GM12878 (cell line): ENCODE measurements at regions not wholly inside any gene's neighbourhood (a gene's known extent, or its start where the extent isn't known, plus 50 kb on each side); places are given as distances from the start of the nearest gene placed in this dataset.

Experiments
- ATAC-seq: fragments of 200-7000 bp; cut with Tn5 transposase; 3 replicates; pipeline ENCODE4 v1.9.1; 2020; ENCODE audit warnings: mild to moderate bottlenecking, moderate library complexity
- BruUV-seq: library from RNA; stranded (reverse); fragments of 400-500 nt; replicated peaks from 2 replicates; lab custom pipeline; 2021; lab: Mats Ljungman, UMichigan
- CTCF ChIA-PET: fragments of 300-600 bp; sonication (Branson Sonifier 250); formaldehyde crosslinking; extraction: SDS; loops from one replicate; lab custom pipeline; 2021; ENCODE audit warnings: inconsistent platforms; lab: Yijun Ruan, JAX
- POLR2A ChIA-PET: fragments of 350-600 bp; formaldehyde crosslinking; extraction: SDS; loops from one replicate; lab custom pipeline; 2021; ENCODE audit warnings: inconsistent platforms; lab: Charles Lee
- RAD21 ChIA-PET: fragments of 300-600 bp; sonication (Branson Sonifier 250); formaldehyde crosslinking; loops from one replicate; lab custom pipeline; 2023; ENCODE audit warnings: antibody characterized with exemption; ENCODE audit not compliant: unreplicated experiment; lab: Charles Lee
- SMC1A ChIA-PET: fragments of 300-600 bp; sonication (Branson Sonifier 250); formaldehyde crosslinking; loops from one replicate; lab custom pipeline; 2023; ENCODE audit not compliant: unreplicated experiment, uncharacterized antibody; lab: Charles Lee
- DNase-seq: peaks from one replicate; pipeline ENCODE4 v3.0.0-alpha.2; 2011; ENCODE audit warnings: low read depth, low spot score
- FAIRE-seq: peaks from 3 replicates; lab custom pipeline; 2011; peaks lifted over from hg19 to GRCh38; lab: Jason Lieb, UNC
- H2AFZ ChIP-seq: 2 replicates; pipeline ENCODE4 v1.6.0; 2011; ENCODE audit warnings: low read depth, low read length, control low read depth; ENCODE audit not compliant: control insufficient read depth
- H3K27ac ChIP-seq: 2 replicates; pipeline ENCODE4 v1.5.1; 2011; ENCODE audit warnings: control low read depth; ENCODE audit not compliant: control insufficient read depth, insufficient read depth
- H3K27me3 ChIP-seq, 2 experiments: replicated peaks in 1 of 2; 2 replicates each; pipeline versions ENCODE4 v1.6.0 to v1.6.1; 2011; ENCODE audit warnings: low read length in 1 of 2; ENCODE audit not compliant: control insufficient read depth in 2 of 2, insufficient read depth in 2 of 2
- H3K36me3 ChIP-seq, 2 experiments: 2 replicates each; pipeline ENCODE4 v1.5.1; 2011; ENCODE audit warnings: low read length in 1 of 2; ENCODE audit not compliant: control insufficient read depth in 2 of 2, insufficient read depth in 2 of 2
- H3K4me1 ChIP-seq: 2 replicates; pipeline ENCODE4 v1.6.1; 2011; ENCODE audit warnings: mild to moderate bottlenecking, low read length, moderate library complexity, mixed read lengths; ENCODE audit not compliant: control insufficient read depth, insufficient read depth
- H3K4me2 ChIP-seq: 2 replicates; pipeline ENCODE4 v1.6.0; 2011; ENCODE audit warnings: control low read depth; ENCODE audit not compliant: control insufficient read depth, insufficient read depth
- H3K4me3 ChIP-seq: fragments of 200-600 bp; sonication (generic); 2 replicates; pipeline ENCODE4 v1.5.1; 2016
- H3K79me2 ChIP-seq: 2 replicates; pipeline ENCODE4 v1.6.0; 2011; ENCODE audit warnings: low read length; ENCODE audit not compliant: control insufficient read depth, insufficient read depth
- H3K9ac ChIP-seq: 2 replicates; pipeline ENCODE4 v1.8.0; 2011; ENCODE audit warnings: low read length, control low read depth, mixed read lengths; ENCODE audit not compliant: control insufficient read depth, insufficient read depth
- H3K9me3 ChIP-seq: replicated peaks from 3 replicates; pipeline ENCODE4 v1.5.1; 2011; ENCODE audit warnings: mild to moderate bottlenecking, low read length; ENCODE audit not compliant: control insufficient read depth, insufficient read depth
- H4K20me1 ChIP-seq: 2 replicates; pipeline ENCODE4 v1.6.0; 2011; ENCODE audit not compliant: control insufficient read depth, insufficient read depth
- BHLHE40 ChIP-seq, 2 experiments: fragments of 450-650 bp in 1 of 2; IDR thresholded peaks; 2 replicates each; pipeline ENCODE4 v1.6.1; 2011 to 2017; ENCODE audit warnings: low read depth in 2 of 2, borderline replicate concordance in 1 of 2, improper control_type of control experiment in 1 of 2, low read length in 1 of 2, mild to moderate bottlenecking in 1 of 2
- IKZF2 ChIP-seq, 2 experiments: fragments of 450-650 bp; IDR thresholded peaks; 2 replicates each; pipeline ENCODE4 v1.6.1; 2017; ENCODE audit warnings: mild to moderate bottlenecking in 2 of 2, moderate library complexity in 2 of 2
- KLF5 ChIP-seq: fragments of 450-650 bp; IDR thresholded peaks from 2 replicates; pipeline ENCODE4 v1.6.1; 2014; ENCODE audit warnings: mild to moderate bottlenecking; ENCODE audit not compliant: partially characterized antibody
- MEF2A ChIP-seq: IDR thresholded peaks from 2 replicates; pipeline ENCODE4 v1.6.1; 2011; ENCODE audit warnings: low read depth, mild to moderate bottlenecking, low read length, moderate library complexity; ENCODE audit not compliant: insufficient read depth
- MXI1 ChIP-seq: fragments of 150-350 bp; IDR thresholded peaks from 2 replicates; pipeline ENCODE4 v1.6.1; 2011; ENCODE audit warnings: low read depth, mild to moderate bottlenecking, inconsistent platforms, low read length, improper control_type of control experiment
- NBN ChIP-seq: fragments of 450-650 bp; IDR thresholded peaks from 2 replicates; pipeline ENCODE4 v1.6.1; 2016
- NFIC ChIP-seq: IDR thresholded peaks from 2 replicates; pipeline ENCODE4 v1.6.1; 2012; ENCODE audit warnings: low read depth, mild to moderate bottlenecking, inconsistent platforms, low read length, moderate library complexity
- NKRF ChIP-seq: fragments of 450-650 bp; conservative IDR thresholded peaks from 2 replicates; pipeline ENCODE4 v1.6.1; 2017; ENCODE audit warnings: mild to moderate bottlenecking, moderate library complexity
- NR2F1 ChIP-seq: fragments of 450-650 bp; conservative IDR thresholded peaks from 2 replicates; pipeline ENCODE4 v1.6.1; 2017; ENCODE audit warnings: mild to moderate bottlenecking
- RUNX3 ChIP-seq: IDR thresholded peaks from 2 replicates; pipeline ENCODE4 v1.6.1; 2012; ENCODE audit warnings: low read length, inconsistent platforms
- SMARCA5 ChIP-seq: fragments of 450-650 bp; IDR thresholded peaks from 2 replicates; pipeline ENCODE4 v1.6.1; 2017; ENCODE audit warnings: mild to moderate bottlenecking
- SPI1 ChIP-seq: IDR thresholded peaks from 2 replicates; pipeline ENCODE4 v1.6.1; 2011; ENCODE audit warnings: low read depth, mild to moderate bottlenecking, low read length, moderate library complexity, borderline replicate concordance; ENCODE audit not compliant: insufficient read depth
- WGBS: methylation state at CpG from one replicate; pipeline ENCODE4 v1.1.6; 2016; ENCODE audit warnings: low lambda C conversion rate; ENCODE audit not compliant: insufficient replicate concordance, insufficient coverage; ENCODE audit errors: missing lambda C conversion rate; 5-methylcytosine and 5-hydroxymethylcytosine counted together
- in situ Hi-C: fragments of 300-500 bp; cut with MboI; formaldehyde crosslinking; loops from 9 replicates; pipeline ENCODE4 v1.14.3; 2018; ENCODE audit warnings: mixed read lengths
- intact Hi-C: fragments of 100-400 bp; cut with micrococcal nuclease; formaldehyde crosslinking; loops from one replicate; pipeline ENCODE4 v1.14.2; 2022; ENCODE audit not compliant: unreplicated experiment
- TF ChIP-seq, protein P1 (sequence below): fragments of 450-650 bp; IDR thresholded peaks from 2 replicates; pipeline ENCODE4 v1.6.1; 2014; ENCODE audit warnings: mild to moderate bottlenecking

- peak; percentile 26 for DNase-seq
- 11% methylated on average over 8 of the region's 8 CpGs for WGBS
- Histone ChIP-seq H3K4me1 (peaks cover 5% of the 10 kb centered on the region), H3K36me3 (no peaks in the 10 kb centered on the region), H3K4me3 (no peak overlapping the region; the same call in 1 of the 2 replicates), H4K20me1 (no peaks in the 10 kb centered on the region), H3K27ac (peak overlapping the region; percentile 10; the same call in 1 of the 2 replicates), H3K9me3 (no peaks in the 10 kb centered on the region), H2AFZ (peak overlapping the region; percentile 40), H3K9ac (no peak overlapping the region), H3K79me2 (no peaks in the 10 kb centered on the region), H3K4me2 (peak overlapping the region; percentile 5), H3K27me3 (no peaks in the 10 kb centered on the region)
- ChIA-PET RAD21 (interaction anchor here (0.7 to 3.8 kb wide), 9 partner anchors 8 to 119 kb away, joined by 3 to 32 read pairs (median 4); no protein-coding TSS in a partner anchor), SMC1A (interaction anchor here (0.6 to 3.6 kb wide), 19 partner anchors 8 to 238 kb away, joined by 3 to 22 read pairs (median 3); no protein-coding TSS in a partner anchor), POLR2A (interaction anchor here (1.0 to 1.1 kb wide), 2 partner anchors 26 to 28 kb away, joined by 3 read pairs; no protein-coding TSS in a partner anchor), CTCF (interaction anchor here (0.7 to 3.8 kb wide), 3 partner anchors 23 to 191 kb away, joined by 3 to 16 read pairs (median 3); partner anchors contain the start of gene PIK3R1)
- TF ChIP-seq RUNX3 = 0 out of 2 replicates have a peak, but pooled peaks have one; percentile 5
- no peak for TF ChIP-seq NKRF
- TF ChIP-seq IKZF2 (IDR thresholded peaks at IDR 0.05) = peak in 1 of 2 experiments; percentile 10; a peak in 1 of 4 replicates
- 0 out of 2 replicates have a peak, but pooled peaks have one; percentile 51 for TF ChIP-seq NR2F1
- TF ChIP-seq, protein P1, sequence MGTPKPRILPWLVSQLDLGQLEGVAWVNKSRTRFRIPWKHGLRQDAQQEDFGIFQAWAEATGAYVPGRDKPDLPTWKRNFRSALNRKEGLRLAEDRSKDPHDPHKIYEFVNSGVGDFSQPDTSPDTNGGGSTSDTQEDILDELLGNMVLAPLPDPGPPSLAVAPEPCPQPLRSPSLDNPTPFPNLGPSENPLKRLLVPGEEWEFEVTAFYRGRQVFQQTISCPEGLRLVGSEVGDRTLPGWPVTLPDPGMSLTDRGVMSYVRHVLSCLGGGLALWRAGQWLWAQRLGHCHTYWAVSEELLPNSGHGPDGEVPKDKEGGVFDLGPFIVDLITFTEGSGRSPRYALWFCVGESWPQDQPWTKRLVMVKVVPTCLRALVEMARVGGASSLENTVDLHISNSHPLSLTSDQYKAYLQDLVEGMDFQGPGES = no peak
- TF ChIP-seq MXI1 = 0 out of 2 replicates have a peak, but pooled peaks have one; percentile 34
- TF ChIP-seq SPI1 = peak; percentile 79
- TF ChIP-seq MEF2A = 0 out of 2 replicates have a peak, but pooled peaks have one; percentile 16
- TF ChIP-seq KLF5 = peak; percentile 23
- peak in 1 of 2 experiments; percentile 12; a peak in 1 of 4 replicates for TF ChIP-seq BHLHE40 (IDR thresholded peaks at IDR 0.05; ENCODE audit: borderline replicate concordance in 1 of 2, low read depth in 2 of 2, low read length in 1 of 2)
- TF ChIP-seq NFIC = 0 out of 2 replicates have a peak, but pooled peaks have one; percentile 29
- no peak for TF ChIP-seq SMARCA5
- 0 out of 2 replicates have a peak, but pooled peaks have one; percentile 13 for TF ChIP-seq NBN
- in situ Hi-C loops (no loop called here), intact Hi-C loops (no loop called here)
- no TSS peak for BruUV-seq
- ATAC-seq = peak; percentile 95
- FAIRE-seq = peak; percentile 41
These were observed 191.2 kb downstream of the PIK3R1 start for GRCh38 chr5:68406767-68407241.
